ENCODE measurements at regions not wholly inside any gene's neighbourhood (a gene's known extent, or its start where the extent isn't known, plus 50 kb on each side); places are given as distances from the start of the nearest gene placed in this dataset.

GRCh38 chr3:177425042-177425441 is 227.8 kb upstream of the TBL1XR1 start:
- TF ChIP-seq CTCF (IDR thresholded peaks at IDR 0.05 in 4 of 5, conservative IDR thresholded peaks at IDR 0.05 in 1 of 5) (no peak), POLR2A (IDR thresholded peaks at IDR 0.05) (no peak)
